CD4-positive, alpha-beta T cell treated with Interleukin-4 for 1 hour (primary cell): ENCODE measurements at regions not wholly inside any gene's neighbourhood (a gene's known extent, or its start where the extent isn't known, plus 50 kb on each side); places are given as distances from the start of the nearest gene placed in this dataset.
"Not testable (repeated sequence)": the region's sequence is repeated elsewhere in the genome, so short reads cannot be mapped to it uniquely, and the experiment has no call there.

Experiments
- DNase-seq, 2 donors: peaks; one replicate each; pipeline ENCODE4 v3.0.0-alpha.2; 2020 to 2022

- DNase-seq = no peak
These were observed 74.6 kb downstream of the TRIM42 start for GRCh38 chr3:140752499-140752898.

- DNase-seq = no peak
These were observed 76.2 kb downstream of the TRIM42 start for GRCh38 chr3:140753865-140754754.

- DNase-seq = no peak
These were observed 77.1 kb downstream of the TRIM42 start for GRCh38 chr3:140754936-140755335.

GRCh38 chr3:140756240-140757016, 78.6 kb downstream of the TRIM42 start:
- no peak for DNase-seq

GRCh38 chr3:140758791-140759444, 81.1 kb downstream of the TRIM42 start:
- no peak for DNase-seq

GRCh38 chr3:140760324-140761075, 82.6 kb downstream of the TRIM42 start:
- DNase-seq = no peak

GRCh38 chr3:140761076-140761639, 83.3 kb downstream of the TRIM42 start:
- DNase-seq = no peak

- no peak for DNase-seq
These were observed 84.9 kb downstream of the TRIM42 start for GRCh38 chr3:140762746-140763145.

- DNase-seq = no peak
These were observed 85.7 kb downstream of the TRIM42 start for GRCh38 chr3:140763532-140763931.

- DNase-seq = no peak
These were observed 87.4 kb downstream of the TRIM42 start for GRCh38 chr3:140765246-140765645.

GRCh38 chr3:140766465-140766864, 88.6 kb downstream of the TRIM42 start:
- no peak for DNase-seq

GRCh38 chr3:140767566-140767965, 89.7 kb downstream of the TRIM42 start:
- no peak for DNase-seq

GRCh38 chr3:140768941-140769340, 91.1 kb downstream of the TRIM42 start:
- DNase-seq = no peak

GRCh38 chr3:140769951-140770350, 92.1 kb downstream of the TRIM42 start:
- no peak for DNase-seq

GRCh38 chr3:140770977-140771667, 93.3 kb downstream of the TRIM42 start:
- DNase-seq = no peak

GRCh38 chr3:140777631-140778233, 99.9 kb downstream of the TRIM42 start:
- DNase-seq = no peak

GRCh38 chr3:140791368-140791767, 113.5 kb downstream of the TRIM42 start:
- DNase-seq = no peak

GRCh38 chr3:140794507-140794906, 116.6 kb downstream of the TRIM42 start:
- DNase-seq = no peak

GRCh38 chr3:140802898-140803297, 125.0 kb downstream of the TRIM42 start:
- not testable (repeated sequence) for DNase-seq

GRCh38 chr3:140809316-140809715, 131.5 kb downstream of the TRIM42 start:
- DNase-seq = no peak
